ES-I3 (cell line): ENCODE measurements at regions not wholly inside any gene's neighbourhood (a gene's known extent, or its start where the extent isn't known, plus 50 kb on each side); places are given as distances from the start of the nearest gene placed in this dataset.
"Not testable (repeated sequence)": the region's sequence is repeated elsewhere in the genome, so short reads cannot be mapped to it uniquely, and the experiment has no call there.

Source experiments
- H3K36me3 ChIP-seq: 2 replicates; pipeline ENCODE4 v1.6.1; 2013; ENCODE audit warnings: mild to moderate bottlenecking, low read length, control low read depth, moderate library complexity; ENCODE audit not compliant: insufficient read depth
- H3K4me1 ChIP-seq: 2 replicates; pipeline ENCODE4 v1.6.1; 2013; ENCODE audit warnings: mild to moderate bottlenecking, control low read depth, low read length; ENCODE audit not compliant: insufficient read depth
- H3K9ac ChIP-seq: 2 replicates; pipeline ENCODE4 v1.6.1; 2013; ENCODE audit warnings: low read depth, mild to moderate bottlenecking, low read length, moderate library complexity
- H3K9me3 ChIP-seq: 2 replicates; pipeline ENCODE4 v1.6.1; 2013; ENCODE audit warnings: mild to moderate bottlenecking, low read length, moderate library complexity; ENCODE audit not compliant: control insufficient read depth, insufficient read depth

- Histone ChIP-seq H3K9me3 (no peaks in the 10 kb centered on the region), H3K9ac (no peak overlapping the region), H3K4me1 (no peaks in the 10 kb centered on the region)
These were observed 429.1 kb downstream of the RPS24 start for GRCh38 chr10:78462726-78463228.

GRCh38 chr10:78464118-78464855 is 430.6 kb downstream of the RPS24 start:
- Histone ChIP-seq H3K4me1 (no peaks in the 10 kb centered on the region), H3K9me3 (no peaks in the 10 kb centered on the region), H3K36me3 (no peaks in the 10 kb centered on the region), H3K9ac (no peak overlapping the region)

More at GRCh38 chr10:78462726-78463228, 429.1 kb downstream of the RPS24 start:
- H3K36me3 ChIP-seq: no peaks in the 10 kb centered on the region

- Histone ChIP-seq H3K4me1 (no peaks in the 10 kb centered on the region), H3K9me3 (no peaks in the 10 kb centered on the region), H3K9ac (no peak overlapping the region), H3K36me3 (no peaks in the 10 kb centered on the region)
These were observed 431.2 kb downstream of the RPS24 start for GRCh38 chr10:78464856-78465267.

- Histone ChIP-seq H3K36me3 (no peaks in the 10 kb centered on the region), H3K9ac (no peak overlapping the region), H3K9me3 (no peaks in the 10 kb centered on the region), H3K4me1 (no peaks in the 10 kb centered on the region)
These were observed 431.8 kb downstream of the RPS24 start for GRCh38 chr10:78465431-78465830.

GRCh38 chr10:78467496-78468106 is 433.9 kb downstream of the RPS24 start:
- no peaks in the 10 kb centered on the region for H3K36me3 ChIP-seq
- H3K4me1 ChIP-seq: no peaks in the 10 kb centered on the region
- H3K9me3 ChIP-seq: no peaks in the 10 kb centered on the region
- no peak overlapping the region for H3K9ac ChIP-seq

GRCh38 chr10:78468731-78469130 is 435.1 kb downstream of the RPS24 start:
- not testable (repeated sequence) for H3K4me1 ChIP-seq, H3K9me3 ChIP-seq, H3K36me3 ChIP-seq, H3K9ac ChIP-seq

- no peaks in the 10 kb centered on the region for H3K9me3 ChIP-seq
- no peaks in the 10 kb centered on the region for H3K36me3 ChIP-seq
- no peak overlapping the region for H3K9ac ChIP-seq
- peaks cover 5% of the 10 kb centered on the region for H3K4me1 ChIP-seq
These were observed 436.8 kb downstream of the RPS24 start for GRCh38 chr10:78470267-78471103.

GRCh38 chr10:78471326-78471722 is 437.7 kb downstream of the RPS24 start:
- no peak overlapping the region for H3K9ac ChIP-seq

GRCh38 chr10:78471723-78472550 is 438.3 kb downstream of the RPS24 start:
- H3K9me3 ChIP-seq: no peaks in the 10 kb centered on the region
- H3K9ac ChIP-seq: no peak overlapping the region
- H3K4me1 ChIP-seq: peaks cover 5% of the 10 kb centered on the region
- H3K36me3 ChIP-seq: no peaks in the 10 kb centered on the region

More at GRCh38 chr10:78471326-78471722, 437.7 kb downstream of the RPS24 start:
- Histone ChIP-seq H3K36me3 (no peaks in the 10 kb centered on the region), H3K4me1 (peaks cover 5% of the 10 kb centered on the region), H3K9me3 (no peaks in the 10 kb centered on the region)

- H3K36me3 ChIP-seq: no peaks in the 10 kb centered on the region
- no peak overlapping the region for H3K9ac ChIP-seq
- H3K9me3 ChIP-seq: no peaks in the 10 kb centered on the region
- peaks cover 5% of the 10 kb centered on the region for H3K4me1 ChIP-seq
These were observed 438.9 kb downstream of the RPS24 start for GRCh38 chr10:78472551-78472890.

GRCh38 chr10:78473006-78473405 is 439.3 kb downstream of the RPS24 start:
- Histone ChIP-seq H3K9me3 (no peaks in the 10 kb centered on the region), H3K9ac (no peak overlapping the region), H3K36me3 (no peaks in the 10 kb centered on the region), H3K4me1 (peaks cover 5% of the 10 kb centered on the region)

- Histone ChIP-seq H3K36me3 (no peaks in the 10 kb centered on the region), H3K4me1 (peaks cover 5% of the 10 kb centered on the region), H3K9me3 (no peaks in the 10 kb centered on the region), H3K9ac (no peak overlapping the region)
These were observed 441.1 kb downstream of the RPS24 start for GRCh38 chr10:78474743-78475142.

- Histone ChIP-seq H3K4me1 (peaks cover 5% of the 10 kb centered on the region), H3K9me3 (no peaks in the 10 kb centered on the region), H3K9ac (no peak overlapping the region), H3K36me3 (no peaks in the 10 kb centered on the region)
These were observed 441.8 kb downstream of the RPS24 start for GRCh38 chr10:78475437-78475836.

GRCh38 chr10:78476156-78476555 is 442.5 kb downstream of the RPS24 start:
- H3K4me1 ChIP-seq: peaks cover 5% of the 10 kb centered on the region
- no peak overlapping the region for H3K9ac ChIP-seq
- no peaks in the 10 kb centered on the region for H3K9me3 ChIP-seq
- no peaks in the 10 kb centered on the region for H3K36me3 ChIP-seq
